Neutrophil (primary cell): ENCODE measurements at regions not wholly inside any gene's neighbourhood (a gene's known extent, or its start where the extent isn't known, plus 50 kb on each side); places are given as distances from the start of the nearest gene placed in this dataset.

Experiments
- H3K27ac ChIP-seq: fragments of 200-600 bp; sonication (generic); 2 replicates; pipeline ENCODE4 v1.5.1; 2016; ENCODE audit warnings: mild to moderate bottlenecking, moderate library complexity
- H3K27me3 ChIP-seq: fragments of 200-600 bp; sonication (generic); 2 replicates; pipeline ENCODE4 v1.6.0; 2016; ENCODE audit warnings: mild to moderate bottlenecking
- H3K36me3 ChIP-seq: fragments of 200-600 bp; sonication (generic); 2 replicates; pipeline ENCODE4 v1.5.1; 2017
- H3K4me1 ChIP-seq, 2 experiments: fragments of 200-600 bp in 1 of 2; sonication (generic) in 1 of 2; 1 replicate in 1 of 2; 2 replicates in 1 of 2; pipeline versions ENCODE4 v1.5.1 to v1.6.1; 2013 to 2016; ENCODE audit warnings: low read depth in 1 of 2, low read length in 1 of 2, mild to moderate bottlenecking in 1 of 2, moderate library complexity in 1 of 2; ENCODE audit not compliant: control insufficient read depth in 1 of 2, insufficient read depth in 1 of 2
- H3K4me3 ChIP-seq, 2 experiments: fragments of 200-600 bp in 1 of 2; sonication (generic) in 1 of 2; 1 replicate in 1 of 2; 2 replicates in 1 of 2; pipeline ENCODE4 v1.5.1; 2013 to 2016; ENCODE audit warnings: low read depth in 1 of 2, low read length in 1 of 2, mild to moderate bottlenecking in 1 of 2, moderate library complexity in 1 of 2
- H3K9me3 ChIP-seq: fragments of 200-600 bp; sonication (generic); 2 replicates; pipeline ENCODE4 v1.5.1; 2016
- TF ChIP-seq, protein P1 (sequence below): fragments of 200-600 bp; sonication (generic); IDR thresholded peaks from 2 replicates; pipeline ENCODE4 v1.5.1; 2016; ENCODE audit warnings: antibody characterized with exemption

DNA sequence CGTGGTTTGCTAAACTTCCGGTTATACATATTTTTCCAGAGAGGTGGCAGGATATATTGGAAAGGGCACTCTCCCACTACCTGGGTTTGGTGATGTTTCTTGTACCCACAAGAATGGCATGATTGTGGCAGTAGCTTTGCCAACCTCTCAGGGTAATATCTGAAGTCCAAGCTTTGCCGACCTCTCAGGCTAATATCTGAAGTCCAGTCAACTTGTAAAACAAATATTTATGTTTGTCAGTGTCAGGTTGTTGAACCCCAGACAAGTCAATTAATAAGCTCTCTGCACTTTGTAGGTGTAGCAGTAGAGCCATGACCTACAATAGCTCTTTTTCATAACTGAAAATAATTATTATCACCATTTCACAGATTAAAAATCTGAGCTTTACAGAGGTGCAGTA is 167.0 kb downstream of the POU4F1 start:
- no peaks in the 10 kb centered on the region for H3K4me1 ChIP-seq
- H3K36me3 ChIP-seq = no peaks in the 10 kb centered on the region
- TF ChIP-seq, protein P1, sequence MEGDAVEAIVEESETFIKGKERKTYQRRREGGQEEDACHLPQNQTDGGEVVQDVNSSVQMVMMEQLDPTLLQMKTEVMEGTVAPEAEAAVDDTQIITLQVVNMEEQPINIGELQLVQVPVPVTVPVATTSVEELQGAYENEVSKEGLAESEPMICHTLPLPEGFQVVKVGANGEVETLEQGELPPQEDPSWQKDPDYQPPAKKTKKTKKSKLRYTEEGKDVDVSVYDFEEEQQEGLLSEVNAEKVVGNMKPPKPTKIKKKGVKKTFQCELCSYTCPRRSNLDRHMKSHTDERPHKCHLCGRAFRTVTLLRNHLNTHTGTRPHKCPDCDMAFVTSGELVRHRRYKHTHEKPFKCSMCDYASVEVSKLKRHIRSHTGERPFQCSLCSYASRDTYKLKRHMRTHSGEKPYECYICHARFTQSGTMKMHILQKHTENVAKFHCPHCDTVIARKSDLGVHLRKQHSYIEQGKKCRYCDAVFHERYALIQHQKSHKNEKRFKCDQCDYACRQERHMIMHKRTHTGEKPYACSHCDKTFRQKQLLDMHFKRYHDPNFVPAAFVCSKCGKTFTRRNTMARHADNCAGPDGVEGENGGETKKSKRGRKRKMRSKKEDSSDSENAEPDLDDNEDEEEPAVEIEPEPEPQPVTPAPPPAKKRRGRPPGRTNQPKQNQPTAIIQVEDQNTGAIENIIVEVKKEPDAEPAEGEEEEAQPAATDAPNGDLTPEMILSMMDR = no peak
- H3K4me3 ChIP-seq = no peak overlapping the region
- H3K27me3 ChIP-seq = no peaks in the 10 kb centered on the region
- no peaks in the 10 kb centered on the region for H3K9me3 ChIP-seq
- no peak overlapping the region for H3K27ac ChIP-seq

DNA sequence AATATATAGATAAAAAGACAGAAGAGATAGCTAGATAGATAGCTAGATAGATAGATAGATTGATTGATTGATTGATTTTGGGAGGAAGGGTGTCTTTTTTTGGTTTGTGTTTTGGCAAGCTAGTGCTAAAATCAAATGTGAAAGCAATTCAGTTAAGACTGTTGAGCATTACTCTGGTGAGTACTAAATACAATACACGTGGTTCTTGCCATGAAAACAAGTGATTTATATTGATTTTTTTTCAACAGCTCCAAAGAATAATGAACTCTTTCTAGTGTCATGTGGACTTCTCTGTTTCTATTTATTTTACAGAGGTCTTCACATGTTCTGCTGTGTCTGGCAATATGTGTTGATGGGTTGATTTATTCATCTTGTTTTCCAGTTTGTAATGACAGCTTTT is 172.0 kb downstream of the POU4F1 start:
- no peak overlapping the region for H3K27ac ChIP-seq
- no peaks in the 10 kb centered on the region for H3K9me3 ChIP-seq
- no peaks in the 10 kb centered on the region for H3K4me1 ChIP-seq
- H3K36me3 ChIP-seq = no peaks in the 10 kb centered on the region
- TF ChIP-seq, protein P1 = no peak
- H3K27me3 ChIP-seq = no peaks in the 10 kb centered on the region
- no peak overlapping the region for H3K4me3 ChIP-seq

GRCh38 chr13:78430811-78431210 is 172.5 kb downstream of the POU4F1 start:
- no peaks in the 10 kb centered on the region for H3K36me3 ChIP-seq
- H3K9me3 ChIP-seq = no peaks in the 10 kb centered on the region
- H3K4me3 ChIP-seq = no peak overlapping the region
- no peak overlapping the region for H3K27ac ChIP-seq
- H3K4me1 ChIP-seq = no peaks in the 10 kb centered on the region
- no peaks in the 10 kb centered on the region for H3K27me3 ChIP-seq
- TF ChIP-seq, protein P1 = no peak

- no peak overlapping the region for H3K27ac ChIP-seq
- H3K36me3 ChIP-seq = no peaks in the 10 kb centered on the region
- H3K9me3 ChIP-seq = no peaks in the 10 kb centered on the region
- TF ChIP-seq, protein P1 = no peak
- H3K4me1 ChIP-seq = no peaks in the 10 kb centered on the region
- H3K4me3 ChIP-seq = no peak overlapping the region
- H3K27me3 ChIP-seq = no peaks in the 10 kb centered on the region
Observed at GRCh38 chr13:78430166-78430791, 173.1 kb downstream of the POU4F1 start.

- no peaks in the 10 kb centered on the region for H3K9me3 ChIP-seq
- no peak overlapping the region for H3K4me3 ChIP-seq
- no peaks in the 10 kb centered on the region for H3K27me3 ChIP-seq
- no peaks in the 10 kb centered on the region for H3K4me1 ChIP-seq
- H3K27ac ChIP-seq = no peak overlapping the region
- TF ChIP-seq, protein P1 = no peak
- H3K36me3 ChIP-seq = no peaks in the 10 kb centered on the region
Observed at GRCh38 chr13:78428646-78429045, 174.7 kb downstream of the POU4F1 start.
